GM19238 (cell line): ENCODE measurements at regions not wholly inside any gene's neighbourhood (a gene's known extent, or its start where the extent isn't known, plus 50 kb on each side); places are given as distances from the start of the nearest gene placed in this dataset.
"Not testable (repeated sequence)": the region's sequence is repeated elsewhere in the genome, so short reads cannot be mapped to it uniquely, and the experiment has no call there.

Source experiments
- DNase-seq: peaks from one replicate; pipeline ENCODE4 v3.0.0; 2011; ENCODE audit warnings: low spot score; ENCODE audit not compliant: insufficient read length

DNA sequence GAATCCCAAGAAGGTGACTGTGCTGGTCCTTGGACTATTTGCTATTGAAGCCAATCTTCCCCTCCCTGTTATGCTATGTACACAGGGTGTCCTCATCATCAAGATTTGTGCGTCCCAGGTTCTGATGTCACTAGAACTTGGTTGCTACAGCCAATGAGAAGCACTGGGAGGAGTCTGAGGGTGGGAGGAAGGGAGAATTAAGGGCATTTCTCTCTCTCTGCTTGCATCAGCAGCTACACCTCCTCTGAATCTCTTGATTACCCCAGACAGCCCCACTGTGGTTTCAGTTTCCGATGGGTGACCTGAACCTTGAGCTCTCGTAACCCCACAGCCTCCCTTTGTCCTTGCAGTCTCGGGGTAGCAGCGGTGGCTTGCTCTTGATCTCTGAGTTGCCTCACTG lies 212.4 kb upstream of the SESN3 start:
- DNase-seq, result peak; percentile 5

DNA sequence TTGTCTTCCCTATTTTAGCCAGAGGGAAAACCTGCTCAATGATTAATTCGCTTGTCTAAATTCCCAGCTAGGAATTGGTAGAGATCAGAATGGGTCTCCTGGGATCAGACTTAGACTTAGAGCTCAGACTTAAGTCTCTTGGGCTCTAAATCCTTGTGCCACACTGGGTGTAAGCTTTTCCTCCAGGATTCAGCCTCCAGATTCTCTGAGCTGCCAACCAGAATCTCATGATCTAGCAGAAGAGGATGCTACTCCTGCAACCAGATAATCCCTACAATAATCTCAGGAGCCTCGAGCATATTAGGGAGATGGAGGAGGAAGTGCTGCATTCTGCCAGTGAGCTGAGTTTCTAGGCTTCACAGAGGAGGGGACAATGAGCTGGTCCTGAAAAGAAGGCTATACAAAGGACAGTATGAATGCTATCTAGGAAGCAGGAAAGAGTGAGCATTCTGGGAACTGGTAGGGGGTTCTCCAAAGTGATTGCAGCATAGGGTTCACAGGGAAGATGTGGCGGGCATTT lies 211.6 kb upstream of the SESN3 start:
- DNase-seq, result no peak

DNA sequence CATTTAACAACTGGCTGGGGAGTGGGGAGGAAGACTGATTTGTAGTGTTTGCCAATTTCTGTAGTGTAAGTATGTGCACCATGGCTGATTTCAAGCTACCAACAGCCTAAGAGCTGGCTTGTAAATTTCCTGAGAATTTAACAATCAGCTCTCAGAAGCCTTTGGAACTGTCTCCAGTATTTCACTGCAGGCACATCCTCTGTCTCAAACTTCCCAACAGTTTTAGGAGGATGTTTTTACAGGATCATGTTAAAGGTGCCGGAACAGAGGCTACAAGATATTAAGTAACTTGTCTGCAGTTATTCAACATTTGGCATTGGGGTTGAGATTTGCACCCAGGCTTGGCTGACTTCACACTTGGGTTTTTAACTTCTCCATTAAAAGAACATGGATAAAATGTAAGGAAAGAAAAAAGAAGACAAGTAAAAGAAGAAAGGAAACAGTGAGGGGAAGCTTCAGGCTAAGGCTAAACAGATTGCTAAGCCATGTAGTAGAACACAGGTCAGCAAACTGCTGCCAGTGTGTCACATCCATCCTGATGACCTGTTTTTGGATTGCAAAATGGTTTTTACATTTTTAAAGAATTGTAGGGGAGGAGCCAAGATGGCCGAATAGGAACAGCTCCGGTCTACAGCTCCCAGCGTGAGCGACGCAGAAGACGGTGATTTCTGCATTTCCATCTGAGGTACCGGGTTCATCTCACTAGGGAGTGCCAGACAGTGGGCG lies 204.8 kb upstream of the SESN3 start:
- DNase-seq, result no peak

DNA sequence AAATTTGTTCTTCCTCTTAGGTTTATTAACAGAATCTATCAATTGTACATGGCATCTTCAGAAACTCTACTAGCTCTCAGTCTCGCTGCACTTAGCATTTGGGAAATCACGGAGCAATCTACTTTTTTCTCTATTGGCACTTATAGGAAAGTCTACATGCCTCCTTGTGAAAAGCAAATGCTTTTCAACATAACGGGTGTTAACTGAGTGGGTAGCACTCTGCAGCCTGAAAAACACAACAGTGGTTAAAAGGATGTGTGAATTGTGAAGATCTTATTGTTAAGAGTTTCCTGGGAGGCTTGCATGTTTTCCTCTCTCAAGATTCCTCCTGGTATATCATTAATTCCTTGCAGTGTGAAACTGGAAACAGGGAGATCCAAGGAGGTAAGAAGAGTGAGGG lies 204.2 kb upstream of the SESN3 start:
- DNase-seq, result no peak

DNA sequence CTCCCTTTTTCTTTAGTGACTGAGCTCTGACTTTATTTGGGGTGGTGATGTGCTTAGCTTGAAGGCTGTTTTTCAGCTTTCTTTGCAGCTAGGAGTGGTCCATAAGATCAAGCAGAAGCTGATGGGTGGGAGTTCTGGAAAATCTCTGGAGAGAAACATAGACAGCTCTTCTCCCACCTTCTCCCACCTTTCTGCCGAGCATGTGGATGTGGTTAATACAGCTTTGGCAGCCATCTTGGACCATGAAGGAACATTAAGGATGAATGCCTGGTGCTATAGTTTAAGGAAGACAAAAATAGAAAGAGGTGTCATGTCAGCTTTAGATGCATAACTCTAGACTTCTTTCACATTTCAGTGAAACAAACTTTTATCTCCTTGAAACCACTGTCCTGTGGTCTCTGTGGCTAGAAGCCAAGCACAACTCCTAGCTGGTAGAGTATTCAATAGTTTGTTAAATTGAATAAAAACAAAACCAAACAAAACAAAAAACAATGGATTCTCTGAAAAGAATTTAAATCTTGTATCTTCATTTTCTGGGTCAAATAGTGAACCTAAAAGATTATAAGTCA lies 203.6 kb upstream of the SESN3 start:
- no peak for DNase-seq

DNA sequence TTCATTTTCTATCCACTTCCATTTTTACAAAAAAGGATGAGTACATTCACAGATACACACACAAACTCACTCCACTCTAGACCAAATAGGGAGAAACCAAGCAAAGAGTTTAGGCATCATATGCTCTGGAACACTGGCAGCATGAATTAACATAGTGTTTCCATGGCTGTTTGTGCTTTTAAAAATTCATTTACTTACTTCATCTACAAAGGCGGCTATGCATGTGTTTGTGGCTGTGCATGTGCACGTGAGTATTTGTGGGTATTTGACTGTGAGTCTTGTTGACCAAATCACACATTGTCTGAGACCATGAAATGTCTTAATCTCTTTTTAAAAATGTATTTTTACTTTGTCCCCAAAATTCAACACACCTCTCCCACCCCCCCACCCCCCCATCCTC lies 203.0 kb upstream of the SESN3 start:
- no peak for DNase-seq

DNA sequence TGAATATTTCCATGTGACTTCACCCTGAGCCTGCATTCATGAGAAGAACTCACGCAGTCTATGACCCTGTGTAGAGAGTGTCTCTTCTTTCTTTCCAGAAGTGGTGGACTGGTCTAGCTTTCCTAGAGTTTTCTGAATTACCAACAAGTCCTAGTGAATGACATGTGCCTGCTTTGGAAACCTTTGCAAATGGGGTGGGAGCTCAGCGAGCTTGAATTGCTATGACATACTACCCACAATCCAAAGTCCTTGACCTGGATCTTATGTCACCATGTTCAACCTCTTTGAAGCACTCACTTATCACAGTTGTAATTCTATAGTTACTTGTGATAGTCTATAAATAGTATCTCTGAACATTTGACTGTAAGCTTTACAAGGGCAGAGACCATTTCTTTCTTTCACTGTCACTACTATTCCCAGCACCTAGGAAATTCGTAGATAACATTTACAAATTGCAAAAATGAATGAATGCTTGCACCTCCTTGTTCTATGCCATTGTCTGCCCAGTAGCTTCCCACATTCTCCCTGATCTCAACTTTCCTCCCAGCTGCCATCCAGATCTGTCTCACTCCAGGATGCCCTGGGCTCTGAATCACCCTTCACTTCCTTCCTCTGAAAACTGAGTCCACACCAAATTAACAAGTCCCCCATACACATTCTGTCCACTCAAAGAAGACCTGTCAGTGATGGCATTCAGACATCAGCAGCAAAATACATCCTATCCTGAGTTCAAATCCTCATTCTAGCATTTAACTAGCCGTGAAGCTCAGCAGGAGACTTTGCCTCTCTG lies 201.9 kb upstream of the SESN3 start:
- no peak for DNase-seq

DNA sequence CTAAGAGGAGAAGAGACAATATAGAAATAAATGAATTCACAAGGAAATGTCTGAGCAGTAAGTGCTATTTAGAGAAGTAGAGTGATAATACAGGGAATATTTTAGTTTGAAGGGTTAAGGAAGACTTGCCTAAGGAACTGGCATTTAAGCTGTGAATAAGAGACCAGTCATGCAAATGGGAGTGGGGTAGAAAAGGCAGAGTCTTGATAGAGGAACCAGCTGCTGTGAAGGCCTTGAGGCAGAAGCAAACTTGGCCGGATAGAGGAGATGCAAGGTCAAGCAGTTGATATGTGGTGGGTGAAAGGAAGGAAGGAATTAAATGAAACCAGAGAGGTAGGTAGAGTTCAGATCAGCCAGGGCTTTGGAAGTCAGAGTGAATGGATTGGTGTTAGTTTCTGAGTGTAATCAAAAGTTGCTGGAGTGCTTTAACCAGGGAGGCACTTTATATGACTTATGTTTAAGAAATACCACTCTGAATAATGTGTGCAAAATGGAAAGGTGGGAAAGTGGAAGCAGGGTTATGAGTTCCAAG lies 198.4 kb upstream of the SESN3 start:
- no peak for DNase-seq

DNA sequence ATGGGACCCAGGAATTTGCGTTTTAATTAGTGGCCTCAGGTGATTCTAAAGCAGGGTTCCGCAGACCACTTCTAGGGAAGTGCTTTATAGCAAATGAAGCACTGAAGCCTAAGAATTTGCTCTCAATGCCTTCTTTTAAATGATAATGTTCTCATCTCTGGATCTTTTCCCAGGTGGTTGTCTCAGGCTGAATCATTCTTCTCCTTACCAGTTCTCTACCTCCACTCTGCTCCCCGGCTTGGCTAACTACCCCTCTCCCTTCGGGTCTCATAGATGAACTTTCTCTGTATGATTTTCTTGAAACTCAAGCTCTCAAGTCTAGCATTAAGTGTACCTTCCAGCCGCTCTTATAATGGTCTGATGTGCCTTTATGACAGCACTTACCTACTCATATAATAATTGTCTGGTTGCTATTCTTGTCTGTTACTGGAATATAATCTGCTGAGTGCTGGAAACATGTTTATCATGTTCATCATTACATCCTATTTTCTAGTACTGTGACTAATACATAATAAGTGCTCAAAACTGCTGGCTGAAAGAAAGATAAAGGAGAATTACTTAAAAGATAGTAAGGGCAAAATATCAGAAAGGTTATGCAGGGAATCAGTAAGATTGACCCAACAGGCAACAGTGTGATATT lies 195.9 kb upstream of the SESN3 start:
- no peak for DNase-seq

DNA sequence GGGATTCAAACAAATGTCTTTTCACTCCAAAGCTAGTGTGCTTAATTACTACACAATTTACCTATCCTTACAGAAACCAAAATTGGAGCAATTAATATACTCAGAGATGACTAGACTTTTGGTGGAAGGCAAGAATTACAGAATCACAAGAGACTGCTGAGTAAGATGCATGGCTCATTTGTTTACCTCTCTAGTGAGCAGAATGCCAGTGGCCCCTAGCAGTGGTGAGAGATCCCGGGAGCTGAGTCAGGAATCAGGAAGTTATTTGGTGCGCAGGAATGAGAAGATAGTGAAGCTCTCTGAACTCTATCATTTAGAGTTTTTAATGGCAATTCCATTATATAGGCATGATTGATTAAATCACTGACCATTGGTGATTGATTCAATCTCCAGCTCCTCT lies 188.9 kb upstream of the SESN3 start:
- DNase-seq, result no peak

DNA sequence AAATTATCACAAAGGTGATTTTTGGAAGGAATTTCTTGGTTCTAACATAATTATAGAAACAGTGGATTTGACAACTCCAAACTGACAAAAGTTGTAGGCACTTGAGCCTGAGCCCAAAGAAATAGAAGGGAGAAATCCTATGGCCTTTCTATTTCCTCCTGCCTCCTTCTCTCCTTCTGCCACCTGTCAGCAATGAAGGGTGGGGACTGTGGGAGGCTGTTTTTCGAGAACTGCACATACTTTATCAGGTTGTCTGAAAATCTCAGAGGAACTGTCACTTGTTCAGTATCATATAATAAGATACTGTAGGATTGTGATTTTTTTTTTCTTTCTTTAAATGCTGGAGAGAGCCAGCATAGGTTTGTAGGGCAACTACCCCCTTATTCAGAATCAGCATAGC lies 187.9 kb upstream of the SESN3 start:
- no peak for DNase-seq

DNA sequence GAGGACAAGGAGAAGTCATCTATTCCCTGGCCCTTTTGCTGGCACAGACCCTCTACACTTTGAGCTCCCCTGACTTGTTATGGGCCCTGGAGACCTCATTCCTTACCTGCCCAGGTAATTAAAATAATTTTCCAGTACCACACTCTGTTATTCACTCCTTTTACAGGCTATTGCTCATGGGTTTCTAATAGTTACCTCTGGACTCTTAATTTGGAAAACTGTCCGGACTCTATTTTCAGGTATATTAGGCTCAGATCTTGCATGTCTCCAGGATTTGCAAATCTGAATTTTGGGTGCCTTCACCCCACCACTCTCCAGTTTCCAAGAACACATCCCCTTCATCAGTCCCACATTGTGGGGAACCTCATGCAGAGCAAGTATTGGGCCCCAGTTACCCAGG lies 186.8 kb upstream of the SESN3 start:
- DNase-seq, result no peak

DNA sequence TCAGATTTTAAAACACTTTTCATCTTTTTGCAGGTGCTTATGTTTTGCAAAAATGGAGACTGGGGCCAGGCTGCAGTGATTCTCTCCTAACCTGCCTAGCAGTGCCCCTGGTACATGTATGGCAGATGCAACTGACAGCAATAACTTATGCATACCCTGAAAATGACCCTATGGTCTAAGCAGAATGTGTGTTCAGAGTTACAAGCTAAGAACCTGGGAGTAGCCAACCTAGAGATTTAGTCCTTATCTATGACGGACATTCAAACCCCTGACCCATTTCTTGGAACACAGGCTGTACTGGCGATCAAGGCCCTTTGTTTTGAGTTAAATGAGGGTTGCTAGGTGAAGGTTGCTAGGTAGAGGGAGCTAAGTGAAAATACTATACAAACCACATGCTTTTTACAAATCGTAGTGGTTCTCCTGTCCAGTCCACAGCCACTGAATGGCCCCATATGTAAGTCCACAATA lies 184.9 kb upstream of the SESN3 start:
- no peak for DNase-seq

DNA sequence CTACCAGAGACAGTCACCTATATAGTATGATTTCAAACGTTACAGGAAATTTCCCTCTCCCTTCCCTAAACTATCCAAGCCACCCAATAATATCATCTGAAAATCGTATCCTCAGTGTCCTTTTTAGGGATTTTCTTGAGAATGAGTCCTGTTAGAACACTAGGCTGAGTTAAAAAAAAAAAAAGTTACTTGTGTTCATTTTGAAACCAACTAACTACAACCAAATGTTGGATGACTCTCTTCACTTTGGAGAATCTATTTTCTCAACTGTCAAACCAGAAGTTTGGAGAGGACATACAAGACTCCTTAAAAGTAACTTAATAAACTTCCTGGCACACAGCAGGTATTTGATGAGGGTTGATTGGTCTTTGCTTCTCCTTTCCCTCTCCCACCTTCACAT lies 183.2 kb upstream of the SESN3 start:
- DNase-seq, result no peak

DNA sequence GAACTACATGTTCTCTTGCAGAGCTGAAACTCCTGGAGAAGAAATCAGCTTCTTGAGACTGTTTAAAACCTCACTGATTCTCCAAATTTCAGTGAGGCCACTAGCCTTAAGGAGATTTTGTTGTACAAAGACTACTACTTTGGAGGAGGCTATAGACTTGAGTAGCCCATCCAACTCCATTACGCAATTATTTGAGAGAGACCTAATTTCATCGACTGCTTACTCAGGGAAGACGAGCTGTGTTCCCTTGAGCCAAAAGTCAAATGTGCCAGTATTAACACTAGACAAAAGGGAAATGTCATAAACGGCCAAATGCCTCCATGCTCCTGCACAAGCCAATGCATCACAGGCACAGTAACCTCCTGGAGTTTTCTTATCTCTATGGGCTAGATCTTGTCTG lies 182.8 kb upstream of the SESN3 start:
- DNase-seq, result no peak

DNA sequence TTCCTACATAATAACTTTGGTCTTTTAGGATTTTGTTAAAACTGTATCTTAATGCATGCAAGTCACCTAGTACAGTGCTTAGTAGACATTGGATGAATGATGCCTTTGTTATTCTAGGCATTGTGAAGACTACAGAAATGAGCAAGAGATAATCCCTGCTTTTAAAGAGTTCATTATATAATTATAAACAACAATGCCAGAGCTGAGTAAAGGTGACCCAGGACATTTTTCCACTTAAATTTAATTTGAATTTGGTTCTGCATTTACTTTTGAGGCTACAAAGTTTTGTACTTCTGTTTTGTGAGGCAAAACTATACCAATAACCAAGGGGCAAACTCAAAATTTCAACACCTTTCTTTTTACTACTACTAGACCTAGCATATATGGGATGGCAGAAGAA lies 182.0 kb upstream of the SESN3 start:
- DNase-seq, result no peak

DNA sequence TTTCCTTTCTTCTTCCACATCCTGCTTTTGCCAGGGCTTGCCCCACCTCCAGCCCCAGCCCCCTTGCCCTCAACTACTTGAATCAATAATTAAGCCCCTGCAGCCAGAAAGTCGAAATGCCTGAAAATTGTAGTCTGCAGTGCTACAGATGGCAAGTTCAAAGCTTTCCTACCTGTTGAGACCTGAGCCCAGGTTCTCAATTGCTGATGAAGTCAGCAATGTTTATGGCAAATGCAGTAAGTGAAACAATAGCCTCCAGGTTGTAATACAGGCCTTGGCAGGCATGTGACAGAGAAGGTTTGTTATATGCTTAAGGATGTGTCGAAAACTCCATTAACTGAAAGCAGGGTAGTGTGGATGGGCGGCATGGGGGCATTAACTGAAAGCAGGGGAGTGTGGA lies 181.1 kb upstream of the SESN3 start:
- no peak for DNase-seq

DNA sequence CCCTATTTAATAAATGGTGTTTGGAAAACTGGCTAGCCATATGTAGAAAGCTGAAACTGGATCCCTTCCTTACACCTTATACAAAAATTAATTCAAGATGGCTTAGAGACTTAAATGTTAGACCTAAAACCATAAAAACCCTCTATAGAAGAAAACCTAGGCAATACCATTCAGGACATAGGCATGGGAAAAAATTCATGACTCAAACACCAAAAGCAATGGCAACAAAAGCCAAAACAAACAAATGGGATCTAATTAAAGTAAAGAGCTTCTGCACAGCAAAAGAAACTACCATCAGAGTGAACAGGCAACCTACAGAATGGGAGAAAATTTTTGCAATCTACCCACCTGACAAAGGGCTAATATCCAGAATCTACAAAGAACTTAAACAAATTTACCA lies 179.7 kb upstream of the SESN3 start:
- not testable (repeated sequence) for DNase-seq

DNA sequence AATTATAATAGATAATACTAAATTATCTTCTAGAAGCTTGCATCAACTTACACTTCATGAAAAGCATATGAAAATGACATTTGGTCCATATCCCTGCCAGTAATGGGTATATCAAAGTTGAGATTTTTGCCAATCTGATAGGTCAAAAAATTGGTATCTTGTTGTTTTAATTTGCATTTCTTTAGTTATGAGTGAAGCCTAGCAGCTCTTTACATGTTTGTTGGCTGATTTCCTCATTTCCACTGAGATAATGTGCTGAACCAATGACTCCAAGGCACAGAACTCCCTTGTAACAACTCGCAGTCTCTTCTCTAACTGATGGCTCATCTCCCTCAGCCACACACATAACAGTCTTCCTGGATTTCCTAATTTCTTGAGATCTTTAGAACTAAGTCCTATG lies 175.3 kb upstream of the SESN3 start:
- DNase-seq, result no peak

DNA sequence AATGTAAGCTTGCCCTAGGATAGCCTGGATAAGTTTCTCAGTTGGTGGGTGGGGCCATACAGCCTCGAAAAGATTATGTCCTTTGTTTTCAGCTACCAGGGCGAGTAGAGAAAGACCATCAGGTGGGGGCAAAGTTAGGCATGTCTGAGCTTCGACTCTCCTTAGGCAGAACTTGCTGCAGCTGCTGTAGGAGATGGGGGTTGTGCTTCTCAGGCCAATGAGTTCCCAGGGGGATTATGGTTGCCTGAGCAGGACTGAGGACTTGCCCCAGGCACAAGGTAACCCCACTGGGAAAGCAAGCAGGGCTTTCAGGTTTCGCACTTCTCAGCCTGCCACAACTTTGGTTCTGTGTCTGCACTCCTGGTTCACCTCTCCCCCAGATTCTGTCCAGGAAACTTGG lies 173.4 kb upstream of the SESN3 start:
- DNase-seq, result no peak

DNA sequence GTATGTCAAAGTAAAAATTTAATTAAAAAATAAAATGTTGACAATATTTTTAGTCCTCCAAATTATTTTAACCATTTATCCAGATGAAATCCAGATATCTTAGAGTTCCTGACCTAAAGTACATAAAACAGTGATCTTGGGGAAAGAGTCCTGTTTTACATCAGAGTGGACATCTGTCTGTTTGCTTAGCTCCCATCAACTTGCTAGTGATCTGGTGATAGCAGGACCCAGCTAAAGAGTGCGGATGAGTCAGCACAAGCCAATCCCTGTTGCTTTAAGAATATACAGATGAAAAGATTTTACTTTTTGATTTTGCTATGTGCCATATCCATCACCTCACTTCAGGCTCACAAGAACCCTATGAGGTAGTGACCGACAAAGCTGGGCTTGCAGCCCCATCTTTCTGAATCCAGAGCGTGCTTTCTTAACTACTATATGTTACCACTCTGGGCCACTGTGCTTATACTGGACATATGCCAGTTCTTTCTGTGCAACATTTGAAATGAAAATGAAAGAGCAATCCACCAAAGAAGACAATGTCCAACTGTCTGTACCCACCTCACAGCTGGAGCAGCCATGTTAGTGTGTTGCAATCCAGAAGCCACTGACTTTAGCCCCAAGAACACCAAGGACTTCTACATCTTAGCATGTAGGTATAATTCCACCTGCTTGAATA lies 167.6 kb upstream of the SESN3 start:
- no peak for DNase-seq
